ENCODE measurements at regions not wholly inside any gene's neighbourhood (a gene's known extent, or its start where the extent isn't known, plus 50 kb on each side); places are given as distances from the start of the nearest gene placed in this dataset.

DNA sequence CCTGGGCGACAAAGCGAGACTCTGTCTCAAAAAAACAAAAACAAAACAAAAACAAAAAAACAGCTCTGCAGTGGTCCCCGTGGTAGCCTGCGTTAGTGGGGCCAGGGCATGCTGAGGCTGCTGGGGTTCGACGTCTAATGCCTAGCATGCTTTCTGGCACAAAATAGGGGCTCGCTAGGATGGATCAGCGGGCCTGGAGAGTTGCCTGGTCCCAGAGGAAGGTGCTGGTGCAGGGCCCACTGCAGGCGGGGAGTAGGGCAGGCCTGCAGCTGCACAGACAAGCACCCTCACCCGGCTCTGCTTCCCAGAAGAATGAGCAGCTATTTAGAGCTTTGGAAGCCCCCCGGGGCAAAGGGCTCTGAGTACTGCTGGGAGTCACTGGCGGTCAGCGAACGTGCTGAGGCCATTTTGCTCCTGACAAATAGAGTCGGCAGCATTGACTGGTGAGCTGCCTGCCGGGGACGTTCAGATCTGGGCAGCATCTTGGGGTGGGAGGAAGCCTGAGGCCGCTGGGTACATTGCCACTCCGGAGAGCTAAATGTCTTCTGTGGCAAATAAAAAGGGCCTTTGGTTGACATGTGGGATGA, 126.7 kb downstream of the OLFM1 start:
- H3K4me3 ChIP-seq (ENCODE audit: low read depth, low read length) = no peak overlapping the region
- TF ChIP-seq, protein P1, sequence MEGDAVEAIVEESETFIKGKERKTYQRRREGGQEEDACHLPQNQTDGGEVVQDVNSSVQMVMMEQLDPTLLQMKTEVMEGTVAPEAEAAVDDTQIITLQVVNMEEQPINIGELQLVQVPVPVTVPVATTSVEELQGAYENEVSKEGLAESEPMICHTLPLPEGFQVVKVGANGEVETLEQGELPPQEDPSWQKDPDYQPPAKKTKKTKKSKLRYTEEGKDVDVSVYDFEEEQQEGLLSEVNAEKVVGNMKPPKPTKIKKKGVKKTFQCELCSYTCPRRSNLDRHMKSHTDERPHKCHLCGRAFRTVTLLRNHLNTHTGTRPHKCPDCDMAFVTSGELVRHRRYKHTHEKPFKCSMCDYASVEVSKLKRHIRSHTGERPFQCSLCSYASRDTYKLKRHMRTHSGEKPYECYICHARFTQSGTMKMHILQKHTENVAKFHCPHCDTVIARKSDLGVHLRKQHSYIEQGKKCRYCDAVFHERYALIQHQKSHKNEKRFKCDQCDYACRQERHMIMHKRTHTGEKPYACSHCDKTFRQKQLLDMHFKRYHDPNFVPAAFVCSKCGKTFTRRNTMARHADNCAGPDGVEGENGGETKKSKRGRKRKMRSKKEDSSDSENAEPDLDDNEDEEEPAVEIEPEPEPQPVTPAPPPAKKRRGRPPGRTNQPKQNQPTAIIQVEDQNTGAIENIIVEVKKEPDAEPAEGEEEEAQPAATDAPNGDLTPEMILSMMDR (IDR thresholded peaks at IDR 0.05; ENCODE audit: insufficient read depth, low read depth, low read length) = no peak
- DNase-seq (ENCODE audit: low read depth) = no peak

DNA sequence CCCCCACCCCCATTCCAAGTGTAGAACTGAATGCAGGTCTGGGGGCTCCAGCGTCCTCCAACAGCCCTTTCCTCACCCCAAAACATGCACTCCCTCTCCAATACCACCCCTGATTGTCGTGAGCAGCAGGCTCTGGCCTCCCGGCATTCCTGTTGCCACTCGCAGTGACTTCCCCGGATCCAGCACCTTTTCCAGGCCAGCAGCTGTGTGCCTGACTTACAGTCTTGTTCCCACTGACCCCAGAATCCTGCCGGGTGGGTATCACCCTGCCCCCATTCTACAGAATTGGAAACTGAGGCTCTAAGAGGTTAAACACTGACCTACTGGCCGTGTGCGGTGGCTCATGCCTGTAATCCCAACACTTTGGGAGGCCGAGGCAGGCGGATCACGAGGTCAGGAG, 127.2 kb downstream of the OLFM1 start:
- no peak overlapping the region for H3K4me3 ChIP-seq (ENCODE audit: low read depth, low read length)
- no peak for DNase-seq (ENCODE audit: low read depth)
- TF ChIP-seq, protein P1 (IDR thresholded peaks at IDR 0.05; ENCODE audit: insufficient read depth, low read depth, low read length) = no peak

GRCh38 chr9:135215571-135216161, 128.2 kb downstream of the OLFM1 start:
- TF ChIP-seq, protein P1 (IDR thresholded peaks at IDR 0.05; ENCODE audit: insufficient read depth, low read depth, low read length) = no peak
- H3K4me3 ChIP-seq (ENCODE audit: low read depth, low read length) = no peak overlapping the region
- no peak for DNase-seq (ENCODE audit: low read depth)

GRCh38 chr9:135216236-135216635, 128.8 kb downstream of the OLFM1 start:
- H3K4me3 ChIP-seq (ENCODE audit: low read depth, low read length) = no peak overlapping the region
- TF ChIP-seq, protein P1 (IDR thresholded peaks at IDR 0.05; ENCODE audit: insufficient read depth, low read depth, low read length) = no peak
- no peak for DNase-seq (ENCODE audit: low read depth)

DNA sequence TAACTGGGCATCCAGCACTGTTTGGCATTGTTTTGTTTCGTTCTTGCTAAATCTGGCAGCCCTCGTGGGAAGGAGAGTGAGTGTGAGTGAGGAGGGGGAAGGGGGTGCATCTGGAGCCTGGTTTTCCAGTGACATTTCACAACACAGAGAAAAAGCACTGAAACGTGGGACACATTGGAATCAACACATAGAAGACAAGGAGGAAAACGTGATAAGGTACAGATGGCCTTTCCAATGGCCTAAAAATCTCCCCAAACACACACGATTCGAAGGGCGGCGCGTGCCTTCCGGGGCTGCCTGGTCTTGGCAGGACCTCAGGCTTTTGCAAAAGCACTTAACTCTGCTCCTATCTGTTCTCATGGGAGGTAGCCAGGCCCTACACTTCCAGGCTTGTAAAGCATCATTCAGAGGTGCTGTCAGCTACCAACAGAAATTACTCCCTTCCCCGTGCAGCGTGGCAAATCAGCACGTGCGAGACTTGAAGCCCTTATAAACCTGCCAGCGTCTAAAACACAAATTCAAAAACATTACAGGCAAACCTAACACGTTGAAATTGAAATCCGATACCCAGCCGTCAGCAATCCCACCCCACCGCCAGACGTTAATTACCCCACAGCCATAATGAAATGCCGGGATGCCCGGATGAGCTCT, 129.4 kb downstream of the OLFM1 start:
- H3K4me3 ChIP-seq (ENCODE audit: low read depth, low read length) = no peak overlapping the region
- DNase-seq (ENCODE audit: low read depth) = no peak
- TF ChIP-seq, protein P1 (IDR thresholded peaks at IDR 0.05; ENCODE audit: insufficient read depth, low read depth, low read length) = no peak

- no peak overlapping the region for H3K4me3 ChIP-seq (ENCODE audit: low read depth, low read length)
- DNase-seq (ENCODE audit: low read depth) = no peak
- TF ChIP-seq, protein P1 (IDR thresholded peaks at IDR 0.05; ENCODE audit: insufficient read depth, low read depth, low read length) = no peak
Measured at GRCh38 chr9:135217836-135218235, 130.4 kb downstream of the OLFM1 start.
